Smooth muscle cell (in vitro differentiated cells): ENCODE measurements at regions not wholly inside any gene's neighbourhood (a gene's known extent, or its start where the extent isn't known, plus 50 kb on each side); places are given as distances from the start of the nearest gene placed in this dataset.

Experiments used
- DNase-seq: peaks from one replicate; lab custom pipeline; 2025; ENCODE audit not compliant: unreplicated experiment; lab: John Stamatoyannopoulos, UW
- H2AFZ ChIP-seq: fragments of 200-600 bp; sonication (generic); 2 replicates; pipeline ENCODE4 v1.6.0; 2016; ENCODE audit warnings: antibody characterized with exemption, low read depth, mild to moderate bottlenecking
- H3F3A ChIP-seq: fragments of 200-600 bp; sonication (generic); 2 replicates; pipeline ENCODE4 v1.6.0; 2017; ENCODE audit warnings: antibody characterized with exemption, low read depth
- H3K27ac ChIP-seq: fragments of 200-600 bp; sonication (generic); 2 replicates; pipeline ENCODE4 v1.5.1; 2016; ENCODE audit warnings: low read depth, mild to moderate bottlenecking
- H3K27me3 ChIP-seq: fragments of 200-600 bp; sonication (generic); 2 replicates; pipeline ENCODE4 v1.6.1; 2016; ENCODE audit warnings: low read depth, mild to moderate bottlenecking
- H3K36me3 ChIP-seq: fragments of 200-600 bp; sonication (generic); 2 replicates; pipeline ENCODE4 v1.5.1; 2016; ENCODE audit warnings: low read depth
- H3K4me1 ChIP-seq: fragments of 200-600 bp; sonication (generic); 2 replicates; pipeline ENCODE4 v1.5.1; 2016; ENCODE audit warnings: low read depth
- H3K4me2 ChIP-seq: fragments of 200-600 bp; sonication (generic); 2 replicates; pipeline ENCODE4 v1.6.0; 2016; ENCODE audit warnings: mild to moderate bottlenecking
- H3K4me3 ChIP-seq: fragments of 200-600 bp; sonication (generic); 2 replicates; pipeline ENCODE4 v1.5.1; 2016; ENCODE audit warnings: mild to moderate bottlenecking
- H3K79me2 ChIP-seq: fragments of 200-600 bp; sonication (generic); 2 replicates; pipeline ENCODE4 v1.6.0; 2016; ENCODE audit warnings: low read depth, mild to moderate bottlenecking
- H3K9ac ChIP-seq: fragments of 200-600 bp; sonication (generic); 2 replicates; pipeline ENCODE4 v1.6.0; 2016; ENCODE audit warnings: low read depth
- H3K9me3 ChIP-seq: fragments of 200-600 bp; sonication (generic); replicated peaks from 2 replicates; pipeline ENCODE4 v1.5.1; 2016; ENCODE audit warnings: low read depth
- H4K20me1 ChIP-seq: fragments of 200-600 bp; sonication (generic); 2 replicates; pipeline ENCODE4 v1.6.0; 2016; ENCODE audit warnings: low read depth
- WGBS: methylation state at CpG from one replicate; pipeline ENCODE4 v1.1.7; 2016; ENCODE audit warnings: low lambda C conversion rate; 5-methylcytosine and 5-hydroxymethylcytosine counted together
- TF ChIP-seq, protein P1 (sequence below): fragments of 200-600 bp; sonication (generic); IDR thresholded peaks from 2 replicates; pipeline ENCODE4 v1.5.1; 2017; ENCODE audit warnings: borderline replicate concordance, mild to moderate bottlenecking, antibody characterized with exemption; ENCODE audit not compliant: insufficient read depth, poor library complexity, severe bottlenecking

DNA sequence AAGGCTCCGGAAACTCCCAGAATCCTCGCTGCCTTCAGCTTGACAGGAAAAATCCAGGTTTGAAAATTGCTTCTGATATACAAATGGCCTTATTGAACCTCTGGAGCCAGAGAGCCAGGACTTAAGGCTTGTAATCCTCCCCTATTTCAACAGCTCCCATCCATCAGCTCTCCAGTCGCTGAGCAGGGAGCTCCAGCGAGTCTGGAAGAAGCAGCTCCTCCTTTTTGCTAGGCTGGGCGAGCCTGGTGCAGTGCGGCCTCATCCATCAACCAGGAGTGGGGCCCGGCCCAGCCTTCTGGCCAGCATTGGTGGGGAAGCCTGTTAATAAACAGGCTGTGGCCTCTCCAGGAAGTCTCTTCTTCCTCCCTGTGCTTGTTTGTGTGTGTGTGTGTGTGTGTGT, 424.4 kb downstream of the TCERG1L start:
- Histone ChIP-seq H3K27me3 (no peaks in the 10 kb centered on the region), H3K4me3 (no peak overlapping the region), H2AFZ (no peak overlapping the region), H3K9ac (no peak overlapping the region), H4K20me1 (no peaks in the 10 kb centered on the region), H3K4me2 (no peak overlapping the region), H3K27ac (no peak overlapping the region), H3F3A (no peaks in the 10 kb centered on the region), H3K9me3 (no peaks in the 10 kb centered on the region), H3K36me3 (no peaks in the 10 kb centered on the region), H3K4me1 (no peaks in the 10 kb centered on the region), H3K79me2 (no peaks in the 10 kb centered on the region)
- TF ChIP-seq, protein P1, sequence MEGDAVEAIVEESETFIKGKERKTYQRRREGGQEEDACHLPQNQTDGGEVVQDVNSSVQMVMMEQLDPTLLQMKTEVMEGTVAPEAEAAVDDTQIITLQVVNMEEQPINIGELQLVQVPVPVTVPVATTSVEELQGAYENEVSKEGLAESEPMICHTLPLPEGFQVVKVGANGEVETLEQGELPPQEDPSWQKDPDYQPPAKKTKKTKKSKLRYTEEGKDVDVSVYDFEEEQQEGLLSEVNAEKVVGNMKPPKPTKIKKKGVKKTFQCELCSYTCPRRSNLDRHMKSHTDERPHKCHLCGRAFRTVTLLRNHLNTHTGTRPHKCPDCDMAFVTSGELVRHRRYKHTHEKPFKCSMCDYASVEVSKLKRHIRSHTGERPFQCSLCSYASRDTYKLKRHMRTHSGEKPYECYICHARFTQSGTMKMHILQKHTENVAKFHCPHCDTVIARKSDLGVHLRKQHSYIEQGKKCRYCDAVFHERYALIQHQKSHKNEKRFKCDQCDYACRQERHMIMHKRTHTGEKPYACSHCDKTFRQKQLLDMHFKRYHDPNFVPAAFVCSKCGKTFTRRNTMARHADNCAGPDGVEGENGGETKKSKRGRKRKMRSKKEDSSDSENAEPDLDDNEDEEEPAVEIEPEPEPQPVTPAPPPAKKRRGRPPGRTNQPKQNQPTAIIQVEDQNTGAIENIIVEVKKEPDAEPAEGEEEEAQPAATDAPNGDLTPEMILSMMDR = no peak
- 72% methylated on average over 7 of the region's 7 CpGs for WGBS
- no peak for DNase-seq

GRCh38 chr10:130888493-130888892, 423.0 kb downstream of the TCERG1L start:
- H3K4me3 ChIP-seq = no peak overlapping the region
- no peak overlapping the region for H3K4me2 ChIP-seq
- H3K27me3 ChIP-seq = no peaks in the 10 kb centered on the region
- H2AFZ ChIP-seq = no peak overlapping the region
- no peak for DNase-seq
- no peaks in the 10 kb centered on the region for H3F3A ChIP-seq
- H3K9ac ChIP-seq = no peak overlapping the region
- no peaks in the 10 kb centered on the region for H3K4me1 ChIP-seq
- TF ChIP-seq, protein P1 = no peak
- H4K20me1 ChIP-seq = no peaks in the 10 kb centered on the region
- WGBS = 86% methylated on average over 2 of the region's 2 CpGs
- no peaks in the 10 kb centered on the region for H3K79me2 ChIP-seq
- H3K9me3 ChIP-seq = no peaks in the 10 kb centered on the region
- H3K27ac ChIP-seq = no peak overlapping the region
- no peaks in the 10 kb centered on the region for H3K36me3 ChIP-seq

DNA sequence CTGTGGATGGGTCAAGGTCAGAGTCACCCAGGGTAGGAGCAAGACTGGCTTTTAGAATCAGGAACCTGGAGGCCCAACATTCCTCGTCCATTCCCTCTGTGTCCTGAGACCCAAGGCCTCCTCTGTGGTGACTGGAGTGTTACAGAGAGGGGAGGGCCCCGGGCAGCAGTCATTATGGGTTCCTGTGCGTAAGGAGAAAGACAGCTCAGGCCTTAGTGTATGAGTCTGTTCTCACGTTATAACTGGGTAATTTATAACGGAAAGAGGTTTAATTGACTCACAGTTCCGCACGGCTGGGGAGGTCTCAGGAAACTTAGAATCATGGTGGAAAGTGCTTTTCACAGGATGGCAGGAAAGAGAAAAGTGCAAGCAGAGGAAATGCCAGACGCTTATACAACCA, 422.3 kb downstream of the TCERG1L start:
- no peak overlapping the region for H3K4me2 ChIP-seq
- no peaks in the 10 kb centered on the region for H3K79me2 ChIP-seq
- no peak overlapping the region for H2AFZ ChIP-seq
- no peaks in the 10 kb centered on the region for H3K27me3 ChIP-seq
- H3K36me3 ChIP-seq = no peaks in the 10 kb centered on the region
- no peaks in the 10 kb centered on the region for H3K4me1 ChIP-seq
- no peaks in the 10 kb centered on the region for H3K9me3 ChIP-seq
- no peaks in the 10 kb centered on the region for H4K20me1 ChIP-seq
- no peak overlapping the region for H3K9ac ChIP-seq
- TF ChIP-seq, protein P1 = no peak
- no peak overlapping the region for H3K4me3 ChIP-seq
- DNase-seq = no peak
- 81% methylated on average over 8 of the region's 8 CpGs for WGBS
- no peaks in the 10 kb centered on the region for H3F3A ChIP-seq
- no peak overlapping the region for H3K27ac ChIP-seq

GRCh38 chr10:130889780-130890179, 421.7 kb downstream of the TCERG1L start:
- H3K4me3 ChIP-seq = no peak overlapping the region
- H3K4me1 ChIP-seq = no peaks in the 10 kb centered on the region
- TF ChIP-seq, protein P1 = no peak
- no peaks in the 10 kb centered on the region for H3F3A ChIP-seq
- 91% methylated on average over 6 of the region's 6 CpGs for WGBS
- no peak overlapping the region for H3K27ac ChIP-seq
- no peaks in the 10 kb centered on the region for H3K9me3 ChIP-seq
- no peak overlapping the region for H3K4me2 ChIP-seq
- H4K20me1 ChIP-seq = no peaks in the 10 kb centered on the region
- H3K27me3 ChIP-seq = no peaks in the 10 kb centered on the region
- H3K36me3 ChIP-seq = no peaks in the 10 kb centered on the region
- DNase-seq = no peak
- no peak overlapping the region for H3K9ac ChIP-seq
- no peaks in the 10 kb centered on the region for H3K79me2 ChIP-seq
- no peak overlapping the region for H2AFZ ChIP-seq
